ENCODE measurements at regions not wholly inside any gene's neighbourhood (a gene's known extent, or its start where the extent isn't known, plus 50 kb on each side); places are given as distances from the start of the nearest gene placed in this dataset.

DNA sequence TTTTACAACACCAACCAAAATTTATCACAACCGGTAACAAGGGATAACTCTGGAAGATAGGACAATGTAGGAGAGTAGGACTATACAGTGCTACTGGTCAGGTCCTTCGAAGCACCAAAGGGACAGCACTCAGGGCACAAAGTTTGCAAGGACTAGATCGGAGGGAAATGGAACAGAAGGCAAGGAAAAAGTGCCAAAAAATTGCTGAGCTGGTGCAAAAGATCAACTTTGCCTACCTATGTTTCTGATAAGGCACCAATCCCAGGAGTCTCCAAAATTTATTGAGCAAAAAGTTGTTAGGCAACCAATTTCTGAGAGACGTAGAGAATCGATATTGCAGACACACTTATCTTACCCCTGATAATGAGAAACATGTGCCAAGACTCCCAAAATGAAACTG lies 160.0 kb upstream of the PLEKHA5 start:
- TF ChIP-seq, protein P1, sequence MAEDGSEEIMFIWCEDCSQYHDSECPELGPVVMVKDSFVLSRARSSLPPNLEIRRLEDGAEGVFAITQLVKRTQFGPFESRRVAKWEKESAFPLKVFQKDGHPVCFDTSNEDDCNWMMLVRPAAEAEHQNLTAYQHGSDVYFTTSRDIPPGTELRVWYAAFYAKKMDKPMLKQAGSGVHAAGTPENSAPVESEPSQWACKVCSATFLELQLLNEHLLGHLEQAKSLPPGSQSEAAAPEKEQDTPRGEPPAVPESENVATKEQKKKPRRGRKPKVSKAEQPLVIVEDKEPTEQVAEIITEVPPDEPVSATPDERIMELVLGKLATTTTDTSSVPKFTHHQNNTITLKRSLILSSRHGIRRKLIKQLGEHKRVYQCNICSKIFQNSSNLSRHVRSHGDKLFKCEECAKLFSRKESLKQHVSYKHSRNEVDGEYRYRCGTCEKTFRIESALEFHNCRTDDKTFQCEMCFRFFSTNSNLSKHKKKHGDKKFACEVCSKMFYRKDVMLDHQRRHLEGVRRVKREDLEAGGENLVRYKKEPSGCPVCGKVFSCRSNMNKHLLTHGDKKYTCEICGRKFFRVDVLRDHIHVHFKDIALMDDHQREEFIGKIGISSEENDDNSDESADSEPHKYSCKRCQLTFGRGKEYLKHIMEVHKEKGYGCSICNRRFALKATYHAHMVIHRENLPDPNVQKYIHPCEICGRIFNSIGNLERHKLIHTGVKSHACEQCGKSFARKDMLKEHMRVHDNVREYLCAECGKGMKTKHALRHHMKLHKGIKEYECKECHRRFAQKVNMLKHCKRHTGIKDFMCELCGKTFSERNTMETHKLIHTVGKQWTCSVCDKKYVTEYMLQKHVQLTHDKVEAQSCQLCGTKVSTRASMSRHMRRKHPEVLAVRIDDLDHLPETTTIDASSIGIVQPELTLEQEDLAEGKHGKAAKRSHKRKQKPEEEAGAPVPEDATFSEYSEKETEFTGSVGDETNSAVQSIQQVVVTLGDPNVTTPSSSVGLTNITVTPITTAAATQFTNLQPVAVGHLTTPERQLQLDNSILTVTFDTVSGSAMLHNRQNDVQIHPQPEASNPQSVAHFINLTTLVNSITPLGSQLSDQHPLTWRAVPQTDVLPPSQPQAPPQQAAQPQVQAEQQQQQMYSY (CRISPR knock-in tag; IDR thresholded peaks at IDR 0.05), result no peak
- TF ChIP-seq E4F1 (IDR thresholded peaks at IDR 0.05; ENCODE audit: borderline replicate concordance, partially characterized antibody), result no peak
- no peak for TF ChIP-seq SMC3 (IDR thresholded peaks at IDR 0.05; ENCODE audit: borderline replicate concordance, low read length)
- TF ChIP-seq CREM (IDR thresholded peaks at IDR 0.05; ENCODE audit: low read depth), result no peak
- no peak for TF ChIP-seq MXI1 (IDR thresholded peaks at IDR 0.05; ENCODE audit: low read depth, low read length)
- no peak for TF ChIP-seq STAT3 (IDR thresholded peaks at IDR 0.05; ENCODE audit: low read depth, low read length)
- TF ChIP-seq SREBF2 (IDR thresholded peaks at IDR 0.05; ENCODE audit: low read length), result no peak
- SMC1A ChIA-PET (ENCODE audit: uncharacterized antibody, unreplicated experiment), result no interaction called here
- CTCF ChIA-PET, result interaction anchor here (1.5 kb wide), 1 partner anchor 18 kb away, joined by 4 read pairs; no protein-coding TSS in a partner anchor
- Histone ChIP-seq H3K4me1 (ENCODE audit: control insufficient read depth, insufficient read depth, low read length) (no peaks in the 10 kb centered on the region), H3K36me3 (ENCODE audit: control insufficient read depth in 2 of 2, insufficient read depth in 2 of 2, low read length in 1 of 2) (no peaks in the 10 kb centered on the region), H3K9ac (ENCODE audit: control insufficient read depth, insufficient read depth, low read length) (no peak overlapping the region), H3K4me2 (ENCODE audit: control insufficient read depth, insufficient read depth) (no peak overlapping the region), H3K27ac (ENCODE audit: control insufficient read depth, insufficient read depth) (no peak overlapping the region), H4K20me1 (ENCODE audit: control insufficient read depth, insufficient read depth) (no peaks in the 10 kb centered on the region), H3K27me3 (replicated peaks in 1 of 2; ENCODE audit: control insufficient read depth in 2 of 2, insufficient read depth in 2 of 2, low read length in 1 of 2) (no peaks in the 10 kb centered on the region), H3K79me2 (ENCODE audit: control insufficient read depth, insufficient read depth, low read length) (no peaks in the 10 kb centered on the region), H2AFZ (ENCODE audit: control insufficient read depth, low read depth, low read length) (no peak overlapping the region), H3K9me3 (replicated peaks; ENCODE audit: control insufficient read depth, insufficient read depth, low read length) (no peaks in the 10 kb centered on the region), H3K4me3 (no peak overlapping the region)
- no peak for ATAC-seq
- FAIRE-seq, result no peak
- in situ Hi-C loops (cut with MboI), result no loop called here
- POLR2A ChIA-PET, result no interaction called here
- DNase-seq (ENCODE audit: low read depth, low spot score), result no peak
- WGBS (ENCODE audit: insufficient coverage, insufficient replicate concordance, low lambda C conversion rate, missing lambda C conversion rate), result 8% methylated on average over 5 of the region's 5 CpGs
- BruUV-seq (replicated peaks), result no TSS peak
- intact Hi-C loops (cut with micrococcal nuclease; ENCODE audit: unreplicated experiment), result no loop called here
- RAD21 ChIA-PET (ENCODE audit: unreplicated experiment), result no interaction called here

Data from GM12878 (cell line).